ENCODE measurements at regions not wholly inside any gene's neighbourhood (a gene's known extent, or its start where the extent isn't known, plus 50 kb on each side); places are given as distances from the start of the nearest gene placed in this dataset.

DNA sequence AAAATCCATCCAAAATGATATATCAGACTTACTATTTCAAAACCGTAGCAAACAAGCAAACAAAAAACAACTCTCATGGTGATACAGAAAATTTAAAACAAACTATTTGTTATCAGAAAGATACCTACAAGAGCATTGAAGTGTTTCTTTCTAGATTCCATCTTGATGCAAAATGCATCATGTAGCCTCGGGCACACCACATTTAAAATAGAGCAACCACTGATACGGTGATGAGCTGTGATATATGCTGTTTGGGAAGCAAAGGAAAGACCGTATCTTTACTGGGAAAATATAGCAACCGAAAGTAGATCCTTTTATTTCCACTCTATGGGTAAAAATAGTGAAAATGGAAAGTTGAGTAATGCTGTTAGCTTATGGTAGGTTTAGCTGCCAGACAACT is 892.0 kb downstream of the GATA3 start:
- DNase-seq: no peak

DNA sequence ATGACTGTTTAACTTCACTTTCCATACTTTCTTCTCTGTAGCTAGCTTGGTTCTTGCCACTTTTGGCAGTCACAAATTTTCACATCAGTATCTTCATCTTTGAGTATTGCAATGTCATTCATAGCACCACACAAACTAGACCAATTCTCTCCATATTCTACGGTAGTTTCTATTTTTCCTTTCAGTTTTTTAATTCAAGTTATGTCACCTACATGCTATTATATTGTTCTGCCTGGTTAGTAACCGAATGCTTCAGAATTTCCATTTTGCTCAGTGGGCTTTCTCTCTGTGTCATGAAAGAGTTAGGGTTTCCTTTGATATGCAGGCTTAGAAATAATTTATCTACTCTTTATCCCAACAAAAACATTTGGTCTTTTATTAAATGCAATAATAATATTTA is 896.5 kb downstream of the GATA3 start:
- DNase-seq: no peak

GRCh38 chr10:8951440-8952089 is 897.1 kb downstream of the GATA3 start:
- no peak for DNase-seq

GRCh38 chr10:8956400-8956799 is 901.9 kb downstream of the GATA3 start:
- DNase-seq: no peak

DNA sequence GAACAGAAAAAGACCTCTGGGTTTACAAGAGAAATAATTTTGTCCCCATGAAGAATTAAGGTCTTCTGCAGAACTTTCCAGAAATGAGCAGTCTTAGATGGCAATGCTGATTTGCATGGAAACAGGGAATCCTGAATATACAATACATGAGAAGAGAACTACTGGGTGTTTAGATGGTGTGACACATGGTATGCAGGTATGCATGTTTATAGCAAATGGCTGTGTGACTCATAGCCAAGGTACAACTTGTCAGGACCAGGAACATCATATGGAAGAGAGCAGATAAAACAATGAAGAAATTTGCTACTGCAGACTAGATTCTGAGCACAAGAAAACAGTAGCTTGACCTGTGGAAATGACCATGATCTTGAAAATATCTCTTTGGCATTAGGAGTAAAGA is 907.8 kb downstream of the GATA3 start:
- no peak for DNase-seq

- no peak for DNase-seq
Observed at GRCh38 chr10:8967061-8967460, 912.6 kb downstream of the GATA3 start.

GRCh38 chr10:8969853-8970252 is 915.4 kb downstream of the GATA3 start:
- DNase-seq: no peak

DNA sequence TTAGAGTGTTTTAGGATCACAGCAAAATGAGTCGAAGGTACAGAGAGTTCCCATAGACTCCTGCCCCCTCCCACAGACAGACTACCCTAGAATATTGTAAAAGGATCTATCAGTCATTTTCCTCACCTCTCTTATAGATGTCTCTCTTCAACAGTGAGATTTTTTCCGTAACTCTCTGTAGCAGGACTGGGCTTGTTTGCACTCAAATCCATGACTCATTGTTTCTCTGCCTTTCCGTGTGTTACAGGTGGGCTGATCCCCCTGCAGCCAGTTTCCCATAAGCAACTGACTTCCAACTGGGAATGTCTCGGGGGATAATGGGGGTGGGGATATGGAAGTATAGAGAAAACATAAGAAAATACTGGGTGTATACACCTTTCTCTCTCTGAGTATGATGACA is 921.0 kb downstream of the GATA3 start:
- DNase-seq: no peak

- no peak for DNase-seq
Observed at GRCh38 chr10:8978100-8978499, 923.6 kb downstream of the GATA3 start.

- no peak for DNase-seq
Observed at GRCh38 chr10:8979976-8980375, 925.5 kb downstream of the GATA3 start.

DNA sequence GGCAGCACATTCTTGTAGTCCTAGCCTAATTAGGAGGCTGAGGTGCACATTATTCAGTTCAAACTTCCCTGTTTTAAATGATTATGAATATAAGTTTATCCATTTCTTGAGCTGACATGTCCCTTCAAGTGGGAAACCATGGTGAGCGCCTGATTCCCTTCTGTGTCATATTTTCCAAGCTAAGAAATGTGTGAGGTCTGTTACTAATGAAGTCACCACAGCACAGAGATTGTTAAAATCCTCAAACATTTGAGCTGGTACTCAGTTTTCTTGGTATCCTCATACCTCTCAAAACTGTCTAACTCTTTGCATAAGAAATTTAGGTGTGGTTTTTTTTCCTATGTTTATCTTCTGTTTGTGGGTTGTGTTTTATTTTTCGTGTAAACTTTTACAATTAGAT is 926.8 kb downstream of the GATA3 start:
- no peak for DNase-seq

DNA sequence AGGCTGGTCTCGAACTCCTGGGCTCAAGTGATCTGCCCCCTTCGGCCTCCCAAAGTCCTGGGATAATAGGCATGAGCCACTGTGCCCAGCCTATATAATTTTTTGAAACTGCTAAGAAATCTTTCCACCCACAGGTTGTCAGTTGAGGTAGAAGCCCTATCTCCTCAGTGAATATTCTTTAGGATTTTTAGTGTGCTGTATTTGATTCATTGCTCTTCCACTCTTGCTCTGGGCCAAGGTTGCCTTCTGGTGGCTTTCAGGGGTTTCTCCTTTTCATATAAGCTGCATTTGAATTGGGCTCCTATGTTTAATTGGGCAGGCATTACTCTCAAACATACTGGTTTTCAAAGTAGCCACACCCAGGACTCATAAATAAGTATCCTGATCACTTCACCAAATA is 931.2 kb downstream of the GATA3 start:
- DNase-seq: no peak

- no peak for DNase-seq
Observed at GRCh38 chr10:8986975-8987374, 932.5 kb downstream of the GATA3 start.

GRCh38 chr10:8987712-8988111 is 933.2 kb downstream of the GATA3 start:
- DNase-seq: no peak

DNA sequence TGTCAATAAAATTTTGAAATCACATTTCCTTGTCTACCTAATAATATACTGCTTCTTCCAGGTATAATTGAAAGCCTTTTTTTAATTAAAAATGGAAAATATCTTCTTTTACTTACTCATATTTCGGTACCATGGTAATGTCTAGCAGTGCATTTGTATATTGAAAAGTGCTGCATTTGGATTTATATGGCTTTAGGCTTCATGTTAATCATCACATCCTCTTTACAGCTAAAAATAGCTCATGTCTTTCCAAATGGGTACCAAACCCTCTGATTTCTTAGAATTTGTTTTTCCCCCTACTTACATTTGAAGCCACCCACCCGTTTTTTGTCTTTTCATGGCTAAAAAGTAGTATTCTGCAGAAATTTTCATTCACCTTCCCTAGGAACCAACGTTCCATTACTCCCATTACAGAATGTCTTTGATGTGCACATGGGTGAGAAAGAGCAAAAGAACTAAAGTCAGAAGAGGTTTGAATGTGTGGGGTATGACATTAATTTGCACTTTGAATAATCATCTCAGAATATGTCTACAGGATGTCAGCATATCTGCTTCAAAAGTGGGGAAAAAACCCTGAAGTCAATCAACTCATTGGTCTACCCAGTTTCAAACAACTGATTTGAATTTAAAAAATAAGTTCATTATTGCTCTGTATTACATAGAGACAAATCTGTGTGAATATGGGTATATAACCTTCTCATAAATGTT is 935.9 kb downstream of the GATA3 start:
- DNase-seq: no peak

DNA sequence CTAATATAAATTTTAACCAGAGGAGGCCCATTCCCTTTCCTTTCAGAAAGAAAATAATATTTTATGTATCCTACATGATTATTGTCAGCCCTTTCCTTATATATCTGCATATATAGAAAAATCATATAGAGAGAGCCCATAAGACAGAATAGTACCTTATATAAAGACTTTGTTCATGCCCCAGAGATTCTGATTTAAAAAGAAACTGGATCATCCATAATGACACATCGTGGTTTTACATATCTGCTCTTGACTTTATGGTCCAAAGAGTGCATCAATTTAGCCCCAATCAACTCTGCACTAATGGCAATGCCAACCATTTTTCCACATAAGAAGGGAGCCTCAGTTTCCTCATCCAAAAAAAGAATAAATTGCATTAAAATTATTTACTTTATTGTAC is 937.5 kb downstream of the GATA3 start:
- DNase-seq: no peak

GRCh38 chr10:8993864-8994263 is 939.4 kb downstream of the GATA3 start:
- DNase-seq: no peak

DNA sequence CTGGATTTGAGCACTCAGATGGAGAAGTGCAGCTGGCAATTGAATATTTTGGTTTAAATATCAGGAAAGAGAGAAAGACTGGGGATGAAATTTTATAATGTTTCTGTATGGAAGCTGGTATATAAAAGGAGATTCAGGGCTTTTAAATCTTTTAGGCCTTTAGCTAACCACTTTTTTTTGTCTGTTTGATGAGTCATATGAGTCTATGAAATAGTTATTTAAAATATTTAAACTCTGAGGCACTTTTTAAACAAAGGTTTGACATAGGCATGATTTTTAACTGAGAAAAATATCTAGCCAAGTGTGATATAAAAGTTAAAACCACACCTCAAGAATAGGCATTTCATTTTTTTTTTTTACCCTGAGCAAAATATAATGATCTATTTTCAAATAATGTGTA is 944.3 kb downstream of the GATA3 start:
- no peak for DNase-seq

DNA sequence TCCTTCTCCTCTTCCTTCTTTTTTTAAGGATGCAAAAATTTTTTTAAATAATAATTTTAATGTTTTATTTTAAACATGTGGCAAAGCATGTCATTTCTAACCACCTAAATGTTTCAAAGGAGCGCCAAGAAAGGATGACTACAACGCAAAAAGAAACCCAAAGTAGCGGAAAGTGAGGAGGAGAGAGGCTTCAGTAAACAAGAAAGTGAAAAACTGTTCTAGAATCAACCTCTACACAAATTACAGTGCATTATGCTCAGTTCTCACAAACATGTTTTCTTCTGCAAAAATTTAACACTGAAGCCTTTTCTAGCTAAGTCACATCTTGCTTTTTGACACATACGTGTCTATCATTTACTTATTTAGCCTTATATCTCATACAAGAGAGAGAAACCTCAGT is 948.6 kb downstream of the GATA3 start:
- DNase-seq: no peak

DNA sequence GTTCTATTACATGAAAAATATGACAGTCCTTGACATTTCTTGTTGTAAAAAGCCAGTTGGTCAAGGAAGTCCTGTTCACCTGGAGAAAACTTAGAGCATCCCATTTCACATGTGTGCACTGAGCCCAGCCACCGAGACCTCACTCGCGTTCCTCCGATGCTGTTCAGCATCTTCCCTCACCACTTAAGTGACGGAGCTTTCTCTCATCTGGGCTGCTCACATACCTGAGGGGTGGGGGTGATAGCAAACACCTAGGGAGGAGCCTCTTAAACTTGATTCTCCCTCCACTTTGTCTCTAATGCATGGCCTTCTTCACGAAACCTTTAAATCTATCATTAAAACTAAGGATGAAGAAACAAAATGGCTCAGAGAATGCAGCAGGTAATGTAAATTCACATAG is 950.2 kb downstream of the GATA3 start:
- no peak for DNase-seq

DNA sequence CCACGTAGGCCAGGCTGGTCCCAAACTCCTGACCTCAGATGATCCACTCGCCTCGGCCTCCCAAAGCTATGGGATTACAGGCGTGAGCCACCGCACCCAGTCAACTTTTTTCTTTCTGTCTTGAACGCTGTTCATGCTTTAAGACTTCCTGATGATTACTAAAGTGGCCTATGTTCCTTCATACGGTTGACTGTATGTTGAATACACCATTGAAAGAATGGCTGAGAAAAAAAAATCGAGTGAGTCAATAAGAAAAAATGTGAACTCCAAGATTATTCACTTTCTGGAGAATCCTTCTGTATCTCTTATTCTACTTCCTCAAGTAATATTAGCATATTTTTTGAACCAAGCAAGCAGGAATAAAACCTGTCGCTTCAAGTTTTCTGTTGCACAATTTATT is 955.0 kb downstream of the GATA3 start:
- DNase-seq: no peak

DNA sequence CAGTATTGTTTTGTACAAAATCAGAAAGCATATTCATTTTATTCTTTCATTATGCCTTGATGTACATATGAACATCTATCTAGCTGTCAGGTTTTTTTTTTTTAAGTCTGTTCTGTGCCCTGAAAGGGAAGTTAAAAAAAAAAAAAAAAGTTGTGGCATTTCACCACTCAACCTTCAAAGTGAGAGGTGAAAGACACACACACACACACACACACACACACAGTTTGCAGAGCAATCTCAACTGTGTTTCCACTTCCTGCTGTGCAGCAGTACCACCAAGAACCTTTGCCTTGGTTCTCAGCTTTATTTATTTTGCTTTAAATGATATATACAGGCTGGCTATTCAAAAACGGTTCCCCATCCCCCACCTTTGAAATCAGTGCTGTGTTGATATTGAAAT is 955.6 kb downstream of the GATA3 start:
- DNase-seq: no peak

- no peak for DNase-seq
Observed at GRCh38 chr10:9010931-9011670, 956.6 kb downstream of the GATA3 start.

- no peak for DNase-seq
Observed at GRCh38 chr10:9012312-9012711, 957.8 kb downstream of the GATA3 start.

All from DMS53 (cell line).